ENCODE measurements at regions not wholly inside any gene's neighbourhood (a gene's known extent, or its start where the extent isn't known, plus 50 kb on each side); places are given as distances from the start of the nearest gene placed in this dataset.

DNA sequence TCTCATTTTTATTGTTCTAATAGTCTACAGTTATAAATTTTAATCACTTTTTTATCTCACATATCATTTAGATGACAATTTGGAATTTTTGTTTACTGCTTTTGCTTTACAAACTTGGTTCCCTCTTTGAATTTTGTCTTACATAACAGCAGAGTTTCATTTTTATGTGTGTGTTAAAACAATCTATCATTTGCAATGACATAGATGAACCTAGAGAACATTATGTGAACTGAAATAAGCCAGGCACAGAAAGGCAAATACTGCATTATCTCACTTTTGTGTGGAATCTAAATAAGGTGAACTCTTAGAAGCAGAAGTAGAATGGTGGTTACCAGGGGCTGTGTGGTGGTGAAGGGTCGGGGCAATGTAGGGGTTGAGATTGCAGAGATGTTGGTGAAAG is 170.7 kb downstream of the GASK1B start:
- no peak for TF ChIP-seq NFRKB (IDR thresholded peaks at IDR 0.05)
- no peak for TF ChIP-seq HDGF (IDR thresholded peaks at IDR 0.05; ENCODE audit: borderline replicate concordance)
- no peak for TF ChIP-seq SP1 (IDR thresholded peaks at IDR 0.05)
- no peak for TF ChIP-seq SUZ12 (IDR thresholded peaks at IDR 0.05)
- TF ChIP-seq ARNT (IDR thresholded peaks at IDR 0.05), result no peak
- TF ChIP-seq FOXM1 (IDR thresholded peaks at IDR 0.05; ENCODE audit: borderline replicate concordance), result no peak
- no peak for TF ChIP-seq CTBP1 (IDR thresholded peaks at IDR 0.05; ENCODE audit: borderline replicate concordance)
- TF ChIP-seq LEF1 (IDR thresholded peaks at IDR 0.05; ENCODE audit: borderline replicate concordance), result no peak
- TF ChIP-seq, protein P1, sequence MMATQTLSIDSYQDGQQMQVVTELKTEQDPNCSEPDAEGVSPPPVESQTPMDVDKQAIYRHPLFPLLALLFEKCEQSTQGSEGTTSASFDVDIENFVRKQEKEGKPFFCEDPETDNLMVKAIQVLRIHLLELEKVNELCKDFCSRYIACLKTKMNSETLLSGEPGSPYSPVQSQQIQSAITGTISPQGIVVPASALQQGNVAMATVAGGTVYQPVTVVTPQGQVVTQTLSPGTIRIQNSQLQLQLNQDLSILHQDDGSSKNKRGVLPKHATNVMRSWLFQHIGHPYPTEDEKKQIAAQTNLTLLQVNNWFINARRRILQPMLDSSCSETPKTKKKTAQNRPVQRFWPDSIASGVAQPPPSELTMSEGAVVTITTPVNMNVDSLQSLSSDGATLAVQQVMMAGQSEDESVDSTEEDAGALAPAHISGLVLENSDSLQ (IDR thresholded peaks at IDR 0.05), result no peak
- no peak for TF ChIP-seq BHLHE40 (IDR thresholded peaks at IDR 0.05; ENCODE audit: borderline replicate concordance)
- TF ChIP-seq ELF4 (IDR thresholded peaks at IDR 0.05), result no peak
- TF ChIP-seq ZNF384 (IDR thresholded peaks at IDR 0.05), result no peak
- TF ChIP-seq TARDBP (IDR thresholded peaks at IDR 0.05), result no peak
